ENCODE measurements at regions not wholly inside any gene's neighbourhood (a gene's known extent, or its start where the extent isn't known, plus 50 kb on each side); places are given as distances from the start of the nearest gene placed in this dataset.

DNA sequence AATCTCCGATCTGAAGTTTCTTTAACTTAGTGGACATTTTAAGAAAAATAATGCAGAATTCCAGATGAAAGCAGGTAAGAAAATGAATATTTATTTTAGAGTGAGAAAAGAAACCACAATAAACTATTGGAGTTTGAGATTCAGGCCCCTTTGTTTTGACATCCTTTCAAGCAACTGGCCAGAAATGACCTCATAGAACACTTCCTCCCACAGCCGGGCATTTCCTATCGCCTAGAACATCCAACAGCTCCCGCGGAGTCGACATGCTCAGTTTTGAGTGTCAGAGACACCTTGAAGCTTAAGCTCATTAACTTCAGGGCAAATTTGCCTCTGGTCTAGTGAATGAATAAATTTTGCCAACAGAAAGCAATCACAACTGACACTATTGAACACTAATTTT lies 369.2 kb downstream of the TLE4 start (continued):
- TF ChIP-seq, protein P1, sequence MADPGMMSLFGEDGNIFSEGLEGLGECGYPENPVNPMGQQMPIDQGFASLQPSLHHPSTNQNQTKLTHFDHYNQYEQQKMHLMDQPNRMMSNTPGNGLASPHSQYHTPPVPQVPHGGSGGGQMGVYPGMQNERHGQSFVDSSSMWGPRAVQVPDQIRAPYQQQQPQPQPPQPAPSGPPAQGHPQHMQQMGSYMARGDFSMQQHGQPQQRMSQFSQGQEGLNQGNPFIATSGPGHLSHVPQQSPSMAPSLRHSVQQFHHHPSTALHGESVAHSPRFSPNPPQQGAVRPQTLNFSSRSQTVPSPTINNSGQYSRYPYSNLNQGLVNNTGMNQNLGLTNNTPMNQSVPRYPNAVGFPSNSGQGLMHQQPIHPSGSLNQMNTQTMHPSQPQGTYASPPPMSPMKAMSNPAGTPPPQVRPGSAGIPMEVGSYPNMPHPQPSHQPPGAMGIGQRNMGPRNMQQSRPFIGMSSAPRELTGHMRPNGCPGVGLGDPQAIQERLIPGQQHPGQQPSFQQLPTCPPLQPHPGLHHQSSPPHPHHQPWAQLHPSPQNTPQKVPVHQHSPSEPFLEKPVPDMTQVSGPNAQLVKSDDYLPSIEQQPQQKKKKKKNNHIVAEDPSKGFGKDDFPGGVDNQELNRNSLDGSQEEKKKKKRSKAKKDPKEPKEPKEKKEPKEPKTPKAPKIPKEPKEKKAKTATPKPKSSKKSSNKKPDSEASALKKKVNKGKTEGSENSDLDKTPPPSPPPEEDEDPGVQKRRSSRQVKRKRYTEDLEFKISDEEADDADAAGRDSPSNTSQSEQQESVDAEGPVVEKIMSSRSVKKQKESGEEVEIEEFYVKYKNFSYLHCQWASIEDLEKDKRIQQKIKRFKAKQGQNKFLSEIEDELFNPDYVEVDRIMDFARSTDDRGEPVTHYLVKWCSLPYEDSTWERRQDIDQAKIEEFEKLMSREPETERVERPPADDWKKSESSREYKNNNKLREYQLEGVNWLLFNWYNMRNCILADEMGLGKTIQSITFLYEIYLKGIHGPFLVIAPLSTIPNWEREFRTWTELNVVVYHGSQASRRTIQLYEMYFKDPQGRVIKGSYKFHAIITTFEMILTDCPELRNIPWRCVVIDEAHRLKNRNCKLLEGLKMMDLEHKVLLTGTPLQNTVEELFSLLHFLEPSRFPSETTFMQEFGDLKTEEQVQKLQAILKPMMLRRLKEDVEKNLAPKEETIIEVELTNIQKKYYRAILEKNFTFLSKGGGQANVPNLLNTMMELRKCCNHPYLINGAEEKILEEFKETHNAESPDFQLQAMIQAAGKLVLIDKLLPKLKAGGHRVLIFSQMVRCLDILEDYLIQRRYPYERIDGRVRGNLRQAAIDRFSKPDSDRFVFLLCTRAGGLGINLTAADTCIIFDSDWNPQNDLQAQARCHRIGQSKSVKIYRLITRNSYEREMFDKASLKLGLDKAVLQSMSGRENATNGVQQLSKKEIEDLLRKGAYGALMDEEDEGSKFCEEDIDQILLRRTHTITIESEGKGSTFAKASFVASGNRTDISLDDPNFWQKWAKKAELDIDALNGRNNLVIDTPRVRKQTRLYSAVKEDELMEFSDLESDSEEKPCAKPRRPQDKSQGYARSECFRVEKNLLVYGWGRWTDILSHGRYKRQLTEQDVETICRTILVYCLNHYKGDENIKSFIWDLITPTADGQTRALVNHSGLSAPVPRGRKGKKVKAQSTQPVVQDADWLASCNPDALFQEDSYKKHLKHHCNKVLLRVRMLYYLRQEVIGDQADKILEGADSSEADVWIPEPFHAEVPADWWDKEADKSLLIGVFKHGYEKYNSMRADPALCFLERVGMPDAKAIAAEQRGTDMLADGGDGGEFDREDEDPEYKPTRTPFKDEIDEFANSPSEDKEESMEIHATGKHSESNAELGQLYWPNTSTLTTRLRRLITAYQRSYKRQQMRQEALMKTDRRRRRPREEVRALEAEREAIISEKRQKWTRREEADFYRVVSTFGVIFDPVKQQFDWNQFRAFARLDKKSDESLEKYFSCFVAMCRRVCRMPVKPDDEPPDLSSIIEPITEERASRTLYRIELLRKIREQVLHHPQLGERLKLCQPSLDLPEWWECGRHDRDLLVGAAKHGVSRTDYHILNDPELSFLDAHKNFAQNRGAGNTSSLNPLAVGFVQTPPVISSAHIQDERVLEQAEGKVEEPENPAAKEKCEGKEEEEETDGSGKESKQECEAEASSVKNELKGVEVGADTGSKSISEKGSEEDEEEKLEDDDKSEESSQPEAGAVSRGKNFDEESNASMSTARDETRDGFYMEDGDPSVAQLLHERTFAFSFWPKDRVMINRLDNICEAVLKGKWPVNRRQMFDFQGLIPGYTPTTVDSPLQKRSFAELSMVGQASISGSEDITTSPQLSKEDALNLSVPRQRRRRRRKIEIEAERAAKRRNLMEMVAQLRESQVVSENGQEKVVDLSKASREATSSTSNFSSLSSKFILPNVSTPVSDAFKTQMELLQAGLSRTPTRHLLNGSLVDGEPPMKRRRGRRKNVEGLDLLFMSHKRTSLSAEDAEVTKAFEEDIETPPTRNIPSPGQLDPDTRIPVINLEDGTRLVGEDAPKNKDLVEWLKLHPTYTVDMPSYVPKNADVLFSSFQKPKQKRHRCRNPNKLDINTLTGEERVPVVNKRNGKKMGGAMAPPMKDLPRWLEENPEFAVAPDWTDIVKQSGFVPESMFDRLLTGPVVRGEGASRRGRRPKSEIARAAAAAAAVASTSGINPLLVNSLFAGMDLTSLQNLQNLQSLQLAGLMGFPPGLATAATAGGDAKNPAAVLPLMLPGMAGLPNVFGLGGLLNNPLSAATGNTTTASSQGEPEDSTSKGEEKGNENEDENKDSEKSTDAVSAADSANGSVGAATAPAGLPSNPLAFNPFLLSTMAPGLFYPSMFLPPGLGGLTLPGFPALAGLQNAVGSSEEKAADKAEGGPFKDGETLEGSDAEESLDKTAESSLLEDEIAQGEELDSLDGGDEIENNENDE (IDR thresholded peaks at IDR 0.05; ENCODE audit: insufficient replicate concordance, low read length), result no peak
